Occipital lobe (tissue), 1 donor: ENCODE measurements at regions not wholly inside any gene's neighbourhood (a gene's known extent, or its start where the extent isn't known, plus 50 kb on each side); places are given as distances from the start of the nearest gene placed in this dataset.
"Not testable (repeated sequence)": the region's sequence is repeated elsewhere in the genome, so short reads cannot be mapped to it uniquely, and the experiment has no call there.

Experiments used
- DNase-seq: peaks from one replicate; lab custom pipeline; 2025; lab: John Stamatoyannopoulos, UW

GRCh38 chr13:109331898-109332297 lies 454.5 kb downstream of the IRS2 start:
- no peak for DNase-seq

- no peak for DNase-seq
Observed at GRCh38 chr13:109331011-109331433, 455.4 kb downstream of the IRS2 start.

- DNase-seq: no peak
Observed at GRCh38 chr13:109330123-109330522, 456.3 kb downstream of the IRS2 start.

- no peak for DNase-seq
Observed at GRCh38 chr13:109329175-109329574, 457.2 kb downstream of the IRS2 start.

GRCh38 chr13:109326601-109327000 lies 459.8 kb downstream of the IRS2 start:
- DNase-seq: no peak

- DNase-seq: no peak
Observed at GRCh38 chr13:109323338-109323737, 463.0 kb downstream of the IRS2 start.

GRCh38 chr13:109318945-109319590 lies 467.3 kb downstream of the IRS2 start:
- no peak for DNase-seq

- no peak for DNase-seq
Observed at GRCh38 chr13:109315481-109315880, 470.9 kb downstream of the IRS2 start.

GRCh38 chr13:109314101-109314500 lies 472.3 kb downstream of the IRS2 start:
- no peak for DNase-seq

GRCh38 chr13:109312399-109312798 lies 474.0 kb downstream of the IRS2 start:
- no peak for DNase-seq

- DNase-seq: not testable (repeated sequence)
Observed at GRCh38 chr13:109311431-109311976, 474.9 kb downstream of the IRS2 start.

- no peak for DNase-seq
Observed at GRCh38 chr13:109309625-109310363, 476.6 kb downstream of the IRS2 start.

GRCh38 chr13:109307027-109307426 lies 479.4 kb downstream of the IRS2 start:
- no peak for DNase-seq

- DNase-seq: no peak
Observed at GRCh38 chr13:109301726-109302125, 484.7 kb downstream of the IRS2 start.

GRCh38 chr13:109301276-109301675 lies 485.1 kb downstream of the IRS2 start:
- no peak for DNase-seq

GRCh38 chr13:109297628-109298027 lies 488.8 kb downstream of the IRS2 start:
- no peak for DNase-seq

- no peak for DNase-seq
Observed at GRCh38 chr13:109293166-109293565, 493.2 kb downstream of the IRS2 start.

- DNase-seq: no peak
Observed at GRCh38 chr13:109288151-109288709, 498.2 kb downstream of the IRS2 start.

GRCh38 chr13:109287553-109287952 lies 498.8 kb downstream of the IRS2 start:
- DNase-seq: no peak

GRCh38 chr13:109285586-109285985 lies 500.8 kb downstream of the IRS2 start:
- no peak for DNase-seq

- no peak for DNase-seq
Observed at GRCh38 chr13:109281903-109282635, 504.3 kb downstream of the IRS2 start.
